ENCODE measurements at regions not wholly inside any gene's neighbourhood (a gene's known extent, or its start where the extent isn't known, plus 50 kb on each side); places are given as distances from the start of the nearest gene placed in this dataset.

DNA sequence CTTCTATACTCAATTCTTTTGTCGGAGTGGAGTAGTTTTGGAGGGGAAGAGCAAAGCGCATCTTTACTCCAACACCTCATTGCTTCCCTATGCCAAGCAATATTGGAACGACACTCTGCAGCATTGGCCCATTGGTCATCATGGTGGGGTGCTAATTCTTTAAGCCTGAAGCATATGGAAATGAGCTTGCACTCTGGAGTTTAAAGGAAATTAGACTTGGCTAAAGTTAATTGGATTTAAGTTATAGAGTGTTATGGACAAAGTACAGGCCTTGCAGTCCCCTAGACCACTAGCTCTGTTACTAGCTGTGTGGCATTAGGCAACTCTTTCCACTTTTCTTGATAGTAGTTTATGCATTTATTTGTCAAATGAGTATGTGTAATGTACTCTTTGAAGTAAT is 568.3 kb upstream of the TENM4 start:
- TF ChIP-seq, protein P1, sequence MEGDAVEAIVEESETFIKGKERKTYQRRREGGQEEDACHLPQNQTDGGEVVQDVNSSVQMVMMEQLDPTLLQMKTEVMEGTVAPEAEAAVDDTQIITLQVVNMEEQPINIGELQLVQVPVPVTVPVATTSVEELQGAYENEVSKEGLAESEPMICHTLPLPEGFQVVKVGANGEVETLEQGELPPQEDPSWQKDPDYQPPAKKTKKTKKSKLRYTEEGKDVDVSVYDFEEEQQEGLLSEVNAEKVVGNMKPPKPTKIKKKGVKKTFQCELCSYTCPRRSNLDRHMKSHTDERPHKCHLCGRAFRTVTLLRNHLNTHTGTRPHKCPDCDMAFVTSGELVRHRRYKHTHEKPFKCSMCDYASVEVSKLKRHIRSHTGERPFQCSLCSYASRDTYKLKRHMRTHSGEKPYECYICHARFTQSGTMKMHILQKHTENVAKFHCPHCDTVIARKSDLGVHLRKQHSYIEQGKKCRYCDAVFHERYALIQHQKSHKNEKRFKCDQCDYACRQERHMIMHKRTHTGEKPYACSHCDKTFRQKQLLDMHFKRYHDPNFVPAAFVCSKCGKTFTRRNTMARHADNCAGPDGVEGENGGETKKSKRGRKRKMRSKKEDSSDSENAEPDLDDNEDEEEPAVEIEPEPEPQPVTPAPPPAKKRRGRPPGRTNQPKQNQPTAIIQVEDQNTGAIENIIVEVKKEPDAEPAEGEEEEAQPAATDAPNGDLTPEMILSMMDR (IDR thresholded peaks at IDR 0.05) = no peak
- H3K27ac ChIP-seq = no peak overlapping the region
- no peaks in the 10 kb centered on the region for H3K4me1 ChIP-seq
- intact Hi-C loops (cut with DNase I) = no loop called here
- no peaks in the 10 kb centered on the region for H3K9me3 ChIP-seq
- H3K27me3 ChIP-seq (ENCODE audit: low read depth) = no peaks in the 10 kb centered on the region
- DNase-seq (no peak), ATAC-seq (no peak)
- H3K36me3 ChIP-seq = no peaks in the 10 kb centered on the region
- H3K4me3 ChIP-seq = no peak overlapping the region

DNA sequence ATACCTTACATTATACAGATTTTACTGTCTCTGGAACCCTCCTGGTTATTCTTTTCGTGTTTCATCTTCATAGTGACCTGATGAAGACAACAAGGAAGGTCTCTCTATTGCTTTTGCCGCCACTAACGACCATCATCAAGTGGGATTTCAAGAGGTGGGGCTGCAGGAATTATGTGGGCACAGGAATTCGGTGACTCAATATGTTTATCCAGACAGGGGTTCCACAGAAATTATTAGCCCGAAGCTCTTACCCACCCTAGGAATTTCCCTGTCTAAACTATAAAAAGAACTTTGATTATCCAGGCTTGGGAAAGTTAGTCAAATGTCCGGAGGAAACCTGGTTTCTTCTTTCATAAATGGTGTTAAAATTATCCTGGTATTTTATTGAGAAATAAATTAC is 566.8 kb upstream of the TENM4 start:
- intact Hi-C loops (cut with DNase I) = no loop called here
- H3K9me3 ChIP-seq = no peaks in the 10 kb centered on the region
- no peak overlapping the region for H3K27ac ChIP-seq
- TF ChIP-seq, protein P1 (IDR thresholded peaks at IDR 0.05) = no peak
- H3K4me3 ChIP-seq = no peak overlapping the region
- H3K4me1 ChIP-seq = no peaks in the 10 kb centered on the region
- ATAC-seq (no peak), DNase-seq (no peak)
- no peaks in the 10 kb centered on the region for H3K36me3 ChIP-seq
- H3K27me3 ChIP-seq (ENCODE audit: low read depth) = no peaks in the 10 kb centered on the region

DNA sequence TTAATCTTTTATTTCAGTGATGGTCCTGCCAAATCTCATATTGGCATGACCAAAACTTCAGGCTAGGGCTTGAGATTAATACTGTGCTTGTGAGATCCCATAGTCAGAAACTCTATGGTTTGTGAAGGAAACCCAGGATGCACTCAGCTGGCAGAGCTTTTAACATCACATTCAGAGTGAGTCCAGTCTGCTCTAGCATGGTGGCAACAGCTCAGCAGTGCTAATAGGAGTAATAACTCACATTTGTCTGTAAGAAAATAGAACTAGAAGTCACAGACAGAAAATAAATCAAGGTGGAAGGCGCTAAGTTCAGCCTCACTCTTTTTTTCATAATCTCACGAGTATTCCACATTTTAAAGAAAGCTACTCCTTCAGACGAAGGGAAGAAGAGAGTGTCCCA is 549.3 kb upstream of the TENM4 start:
- ATAC-seq (no peak), DNase-seq (no peak)
- Histone ChIP-seq H3K27ac (no peak overlapping the region), H3K9me3 (no peaks in the 10 kb centered on the region), H3K4me3 (no peak overlapping the region), H3K27me3 (ENCODE audit: low read depth) (no peaks in the 10 kb centered on the region), H3K4me1 (no peaks in the 10 kb centered on the region), H3K36me3 (no peaks in the 10 kb centered on the region)
- intact Hi-C loops (cut with DNase I) = no loop called here
- TF ChIP-seq, protein P1 (IDR thresholded peaks at IDR 0.05) = no peak

DNA sequence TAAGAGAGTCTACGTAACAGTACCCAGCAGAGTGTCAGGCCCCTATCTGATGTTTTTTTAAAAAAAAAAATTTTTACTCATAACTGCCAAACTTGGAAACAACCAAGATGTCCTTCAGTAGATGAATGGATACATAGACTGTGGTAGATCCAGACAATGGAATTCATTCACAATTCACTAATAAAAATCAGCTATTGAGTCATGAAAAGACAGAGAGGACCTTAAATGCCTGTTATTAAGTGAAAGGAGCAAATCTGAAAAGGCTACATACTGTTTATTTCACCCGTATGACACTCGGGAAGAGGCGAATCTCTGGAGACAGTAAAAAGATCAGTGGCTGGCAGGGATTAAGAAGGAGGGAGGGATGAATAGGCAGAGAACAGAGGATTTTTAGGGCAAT is 541.4 kb upstream of the TENM4 start:
- Histone ChIP-seq H3K9me3 (no peaks in the 10 kb centered on the region), H3K36me3 (no peaks in the 10 kb centered on the region), H3K4me1 (no peaks in the 10 kb centered on the region), H3K27me3 (ENCODE audit: low read depth) (no peaks in the 10 kb centered on the region), H3K27ac (no peak overlapping the region), H3K4me3 (no peak overlapping the region)
- intact Hi-C loops (cut with DNase I) = no loop called here
- TF ChIP-seq, protein P1 (IDR thresholded peaks at IDR 0.05) = no peak
- ATAC-seq (no peak), DNase-seq (no peak)

DNA sequence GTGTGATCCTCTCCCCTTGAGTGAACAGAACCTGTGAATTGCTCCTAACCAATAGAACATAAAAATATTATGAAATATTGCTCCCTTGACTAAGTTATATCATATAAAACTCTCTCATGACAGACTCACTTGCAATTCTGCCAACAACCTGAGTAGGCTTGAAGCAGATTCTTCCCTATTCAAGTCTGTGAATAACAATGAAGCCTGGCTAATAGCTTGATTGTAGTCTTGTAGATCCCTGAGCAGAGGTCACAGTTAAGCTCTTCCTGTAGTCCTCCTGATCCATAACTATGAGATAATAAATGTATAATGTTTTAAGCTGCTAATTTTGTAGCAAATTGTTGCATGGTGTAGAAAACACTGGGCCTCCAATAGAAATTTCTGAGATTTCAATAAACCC is 540.1 kb upstream of the TENM4 start:
- H3K4me1 ChIP-seq = no peaks in the 10 kb centered on the region
- TF ChIP-seq, protein P1 (IDR thresholded peaks at IDR 0.05) = no peak
- H3K4me3 ChIP-seq = no peak overlapping the region
- no peak overlapping the region for H3K27ac ChIP-seq
- H3K27me3 ChIP-seq (ENCODE audit: low read depth) = no peaks in the 10 kb centered on the region
- DNase-seq (no peak), ATAC-seq (no peak)
- H3K36me3 ChIP-seq = no peaks in the 10 kb centered on the region
- H3K9me3 ChIP-seq = no peaks in the 10 kb centered on the region
- intact Hi-C loops (cut with DNase I) = no loop called here

Data from lower lobe of right lung (tissue), 2 donors.